GM18511 (cell line): ENCODE measurements at regions not wholly inside any gene's neighbourhood (a gene's known extent, or its start where the extent isn't known, plus 50 kb on each side); places are given as distances from the start of the nearest gene placed in this dataset.

Experiments used
- ATAC-seq: cut with Tn5 transposase; IDR thresholded peaks from one replicate; pipeline ENCODE4 v1.9.1; 2021; ENCODE audit warnings: mild to moderate bottlenecking, moderate library complexity; ENCODE audit not compliant: unreplicated experiment

DNA sequence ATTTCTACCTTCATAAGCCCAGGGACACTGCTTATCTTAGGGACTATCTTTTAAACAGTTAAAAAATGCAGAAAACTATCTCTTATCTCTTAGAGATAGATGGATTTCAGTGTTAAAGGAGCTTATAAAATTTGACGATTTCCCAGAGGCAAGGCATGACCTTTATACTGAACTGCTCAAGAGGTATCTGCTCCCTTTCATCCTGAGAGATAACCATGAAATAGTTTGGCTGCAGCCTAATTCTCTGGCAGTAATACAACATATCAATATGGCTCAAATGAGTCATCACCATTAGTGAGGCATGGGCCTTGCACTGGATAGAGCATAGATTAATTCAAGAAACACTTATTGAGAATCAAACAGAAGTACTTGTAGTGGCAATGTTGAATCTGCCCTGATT is 348.2 kb upstream of the GRIA3 start:
- no peak for ATAC-seq

GRCh38 chrX:122850326-122850725 is 333.8 kb upstream of the GRIA3 start:
- ATAC-seq: no peak

GRCh38 chrX:122856205-122856604 is 327.9 kb upstream of the GRIA3 start:
- ATAC-seq: no peak

- no peak for ATAC-seq
Observed at GRCh38 chrX:122857734-122858133, 326.3 kb upstream of the GRIA3 start.

DNA sequence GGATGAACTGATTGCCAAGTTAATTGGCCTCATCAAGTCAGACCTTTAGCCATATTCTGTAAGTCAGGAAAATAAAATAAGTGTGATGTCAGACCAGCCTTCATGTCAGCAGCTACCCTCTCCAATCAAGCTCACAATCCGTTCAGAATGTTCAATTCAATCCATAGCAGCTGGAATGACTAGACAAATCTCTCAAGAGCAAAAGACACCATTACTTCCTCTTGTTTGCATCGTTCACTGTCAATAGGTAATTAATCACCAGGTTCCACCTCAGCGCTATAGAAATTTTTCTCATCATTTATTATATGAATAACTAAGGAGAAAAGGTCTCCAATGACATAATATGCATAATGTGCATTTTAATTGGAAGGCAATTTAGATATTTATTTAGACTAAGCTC is 321.0 kb upstream of the GRIA3 start:
- ATAC-seq: no peak

GRCh38 chrX:122866532-122866931 is 317.5 kb upstream of the GRIA3 start:
- ATAC-seq: no peak

GRCh38 chrX:122868631-122869030 is 315.4 kb upstream of the GRIA3 start:
- ATAC-seq: no peak

DNA sequence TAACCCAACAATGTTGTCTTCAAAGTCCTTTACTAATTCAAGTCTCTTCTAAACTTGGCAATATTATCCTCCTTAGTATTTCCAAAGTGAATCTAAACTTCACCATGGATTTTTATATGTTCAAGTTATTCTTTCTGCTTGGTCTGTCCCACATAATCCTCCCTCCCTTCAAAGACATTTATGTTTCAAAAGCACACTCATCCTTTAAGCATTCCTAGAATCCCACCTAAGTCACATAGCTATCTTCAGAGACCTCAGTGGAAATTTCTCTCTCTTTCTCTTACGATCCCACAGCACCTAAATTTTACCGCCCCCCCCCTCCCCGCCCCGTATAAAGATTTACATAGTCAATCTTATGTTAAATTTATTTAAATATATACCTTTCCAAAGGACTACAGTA is 314.9 kb upstream of the GRIA3 start:
- no peak for ATAC-seq

DNA sequence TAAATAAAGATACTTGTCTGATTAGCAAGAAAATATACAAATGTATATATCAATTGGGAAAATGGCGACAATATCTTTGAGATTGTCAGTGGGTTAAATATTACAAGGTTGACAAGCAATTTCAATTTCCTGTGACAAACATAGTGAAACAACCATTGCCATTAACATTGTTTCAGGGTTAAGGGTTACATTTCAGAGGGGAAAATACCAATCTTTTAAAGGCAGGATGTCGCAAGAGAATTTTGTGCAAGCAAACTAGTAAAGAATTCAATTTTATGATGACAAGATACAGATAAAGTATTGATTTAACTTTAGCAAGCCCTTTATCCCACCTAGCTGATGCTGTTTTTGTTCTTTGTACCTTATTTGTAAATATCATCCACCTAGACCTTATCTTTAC is 305.8 kb upstream of the GRIA3 start:
- ATAC-seq: no peak

- ATAC-seq: no peak
Observed at GRCh38 chrX:122880952-122881351, 303.1 kb upstream of the GRIA3 start.

DNA sequence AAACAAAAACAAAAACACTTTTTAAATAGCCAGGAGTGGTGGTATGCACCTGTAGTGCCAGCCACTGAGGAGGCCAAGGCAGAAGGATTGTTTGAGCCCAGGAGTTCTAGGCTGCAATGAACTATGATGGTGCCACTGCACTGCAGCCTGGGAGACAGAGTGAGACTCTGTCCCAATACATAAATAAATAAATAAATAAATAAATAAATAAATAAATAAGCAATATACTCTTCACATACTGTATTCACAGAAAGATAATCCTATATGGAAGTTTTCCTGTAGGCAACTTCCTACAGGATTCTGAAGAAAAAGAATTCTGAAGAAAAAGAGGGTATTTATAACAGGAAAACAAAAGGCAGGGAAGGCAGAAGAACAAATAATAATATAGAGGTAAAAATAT is 293.3 kb upstream of the GRIA3 start:
- ATAC-seq: no peak

GRCh38 chrX:122906726-122907125 is 277.4 kb upstream of the GRIA3 start:
- ATAC-seq: no peak

DNA sequence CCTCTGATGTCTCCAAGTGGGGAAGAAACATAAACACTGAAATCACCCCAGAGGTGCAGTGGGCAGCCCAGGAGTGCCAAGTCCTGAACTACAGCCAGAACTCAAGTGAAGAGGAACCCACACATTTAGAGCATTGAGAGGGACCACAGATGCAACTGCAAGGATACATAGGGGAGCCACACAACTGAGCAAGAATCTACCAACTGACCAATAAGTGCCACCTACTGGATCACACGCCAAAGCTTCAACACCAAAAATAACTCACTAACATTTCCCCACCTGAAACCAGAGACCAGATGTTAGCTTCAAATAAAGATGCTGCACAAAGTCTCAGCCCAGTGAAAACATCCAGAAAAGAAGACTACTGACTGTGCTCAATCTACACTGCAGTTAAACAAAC is 276.7 kb upstream of the GRIA3 start:
- no peak for ATAC-seq

GRCh38 chrX:122910697-122911096 is 273.4 kb upstream of the GRIA3 start:
- ATAC-seq: no peak

GRCh38 chrX:122913134-122913533 is 270.9 kb upstream of the GRIA3 start:
- ATAC-seq: no peak

DNA sequence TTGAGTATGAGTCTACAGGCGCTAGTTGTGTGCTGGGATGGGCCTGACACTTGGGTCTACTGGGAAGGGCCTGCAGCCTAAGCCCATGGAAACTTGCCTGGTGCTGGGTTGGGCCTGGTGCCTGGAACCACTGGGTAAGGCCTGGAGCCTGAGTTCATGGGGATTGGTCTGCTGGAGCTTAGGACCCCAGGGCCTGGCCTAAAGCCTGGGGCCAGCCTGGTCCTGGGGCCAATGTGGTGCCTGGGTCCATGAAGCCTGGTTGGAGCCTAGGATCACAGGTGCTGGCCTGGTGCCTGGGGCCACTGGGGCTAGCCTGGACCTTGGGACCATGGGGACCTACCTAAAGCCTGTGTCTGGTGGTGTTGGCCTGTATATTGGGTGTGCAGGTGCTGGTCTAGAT is 270.3 kb upstream of the GRIA3 start:
- ATAC-seq: no peak

- ATAC-seq: no peak
Observed at GRCh38 chrX:122914256-122914655, 269.8 kb upstream of the GRIA3 start.

- no peak for ATAC-seq
Observed at GRCh38 chrX:122934131-122934530, 249.9 kb upstream of the GRIA3 start.

DNA sequence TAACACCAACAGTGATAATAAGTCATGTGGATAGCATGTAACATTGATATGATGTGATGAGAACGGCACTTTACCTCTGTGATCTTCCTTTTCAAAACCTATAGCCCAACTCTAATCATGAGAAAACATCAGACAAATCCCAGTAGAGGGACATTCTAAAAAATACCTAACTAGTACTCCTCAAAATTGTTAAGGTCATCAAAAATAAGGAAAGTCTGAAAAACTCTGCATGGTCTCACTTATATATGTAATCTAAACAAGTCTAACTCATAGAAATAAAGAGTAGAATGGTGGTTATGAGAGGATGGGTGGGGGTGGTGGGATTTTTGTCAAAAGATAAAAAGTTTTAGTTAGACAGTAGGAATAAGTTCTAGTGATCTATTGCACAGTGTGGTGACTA is 243.9 kb upstream of the GRIA3 start:
- ATAC-seq: no peak

GRCh38 chrX:122941806-122942205 is 242.3 kb upstream of the GRIA3 start:
- no peak for ATAC-seq

DNA sequence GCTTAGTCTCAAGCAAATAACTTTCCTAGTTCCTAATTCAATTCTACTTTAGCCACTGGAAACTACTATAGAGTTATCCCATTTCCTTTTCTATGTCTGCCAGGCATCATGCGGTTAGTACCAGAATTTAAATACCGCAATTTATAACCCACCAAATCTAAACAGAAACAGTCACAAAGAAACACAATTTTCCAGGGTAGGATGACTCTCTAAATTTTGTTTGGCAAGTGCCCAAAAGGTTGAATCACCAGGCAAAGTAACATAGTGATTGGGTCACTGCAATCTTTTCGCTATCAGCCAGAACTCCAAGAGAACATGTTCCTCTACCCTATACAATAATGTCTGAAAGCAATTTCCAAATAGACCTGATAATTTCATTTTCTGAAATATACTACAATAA is 240.2 kb upstream of the GRIA3 start:
- no peak for ATAC-seq

- no peak for ATAC-seq
Observed at GRCh38 chrX:122945328-122945727, 238.8 kb upstream of the GRIA3 start.

DNA sequence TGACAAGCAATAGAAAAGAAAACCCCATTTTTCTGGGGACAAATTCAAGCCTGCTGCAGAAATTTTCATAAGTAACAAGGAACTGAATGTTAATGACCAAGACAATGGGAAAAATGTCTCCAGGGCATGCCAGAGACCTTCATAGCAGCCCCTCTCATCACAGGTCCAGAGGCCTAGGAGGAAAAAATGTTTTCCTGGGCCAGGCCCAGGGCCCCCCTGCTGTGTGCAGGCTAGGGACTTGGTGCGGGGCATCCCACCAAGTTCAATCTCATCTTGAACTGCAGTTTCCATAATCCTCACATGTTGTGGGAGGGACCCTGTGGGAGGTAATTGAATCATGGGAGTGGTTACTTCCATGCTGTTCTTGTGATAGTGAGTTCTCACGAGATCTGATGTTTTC is 211.5 kb upstream of the GRIA3 start:
- no peak for ATAC-seq

GRCh38 chrX:122982521-122982920 is 201.6 kb upstream of the GRIA3 start:
- ATAC-seq: no peak
